Loucy (cell line): ENCODE measurements at regions not wholly inside any gene's neighbourhood (a gene's known extent, or its start where the extent isn't known, plus 50 kb on each side); places are given as distances from the start of the nearest gene placed in this dataset.

Experiments
- H2AFZ ChIP-seq: fragments of 200-600 bp; sonication (generic); 2 replicates; pipeline ENCODE4 v1.6.0; 2016; ENCODE audit warnings: antibody characterized with exemption, mild to moderate bottlenecking, low read length, moderate library complexity
- H3F3A ChIP-seq: fragments of 200-600 bp; 2 replicates; pipeline ENCODE4 v1.6.0; 2016; ENCODE audit warnings: antibody characterized with exemption, low read depth, mild to moderate bottlenecking
- H3K27me3 ChIP-seq: fragments of 200-600 bp; sonication (generic); 2 replicates; pipeline ENCODE4 v1.6.1; 2014; ENCODE audit warnings: low read length, mild to moderate bottlenecking; ENCODE audit not compliant: insufficient read depth, poor library complexity, severe bottlenecking
- H3K36me3 ChIP-seq: fragments of 200-600 bp; sonication (generic); 2 replicates; pipeline ENCODE4 v1.6.1; 2016; ENCODE audit warnings: low read length; ENCODE audit not compliant: insufficient read depth
- H3K4me1 ChIP-seq: fragments of 200-600 bp; sonication (generic); 2 replicates; pipeline ENCODE4 v1.5.1; 2014; ENCODE audit warnings: low read length, mild to moderate bottlenecking; ENCODE audit not compliant: insufficient read depth, poor library complexity, severe bottlenecking
- H3K4me2 ChIP-seq: fragments of 200-600 bp; sonication (generic); 2 replicates; pipeline ENCODE4 v1.6.0; 2014; ENCODE audit warnings: antibody characterized with exemption, low read length, low read depth, mild to moderate bottlenecking; ENCODE audit not compliant: poor library complexity, severe bottlenecking
- H3K4me3 ChIP-seq: fragments of 200-600 bp; sonication (generic); 2 replicates; pipeline ENCODE4 v1.5.1; 2014; ENCODE audit warnings: low read length, mild to moderate bottlenecking, mixed read lengths; ENCODE audit not compliant: poor library complexity, severe bottlenecking
- H3K79me2 ChIP-seq: fragments of 200-600 bp; sonication (generic); 2 replicates; pipeline ENCODE4 v1.6.1; 2014; ENCODE audit warnings: low read length; ENCODE audit not compliant: insufficient read depth
- H3K9ac ChIP-seq: fragments of 200-600 bp; sonication (generic); 2 replicates; pipeline ENCODE4 v1.6.0; 2014; ENCODE audit warnings: mild to moderate bottlenecking, low read depth, low read length, moderate library complexity; ENCODE audit not compliant: poor library complexity, severe bottlenecking
- H3K9me2 ChIP-seq: fragments of 200-600 bp; sonication (generic); replicated peaks from 2 replicates; pipeline ENCODE4 v1.6.1; 2016; ENCODE audit warnings: low read depth, low read length, mixed read lengths
- H3K9me3 ChIP-seq: fragments of 200-600 bp; sonication (generic); 2 replicates; pipeline ENCODE4 v1.6.1; 2014; ENCODE audit warnings: mild to moderate bottlenecking, antibody characterized with exemption, low read length, low read depth; ENCODE audit not compliant: insufficient read depth
- H4K20me1 ChIP-seq: fragments of 200-600 bp; sonication (generic); 2 replicates; pipeline ENCODE4 v1.6.0; 2014; ENCODE audit warnings: antibody characterized with exemption, low read length, mild to moderate bottlenecking; ENCODE audit not compliant: insufficient read depth, poor library complexity, severe bottlenecking
- CTCF ChIP-seq: fragments of 200-600 bp; sonication (generic); conservative IDR thresholded peaks from 2 replicates; pipeline ENCODE4 v1.5.1; 2014; ENCODE audit warnings: mild to moderate bottlenecking, antibody characterized with exemption, low read length
- EZH2phosphoT487 ChIP-seq: fragments of 200-600 bp; IDR thresholded peaks from 2 replicates; pipeline ENCODE4 v1.6.1; 2018; ENCODE audit warnings: antibody characterized with exemption, mild to moderate bottlenecking, moderate library complexity, borderline replicate concordance

GRCh38 chr7:361680-362401 lies 71.9 kb downstream of the FOXL3 start:
- no peak for TF ChIP-seq EZH2phosphoT487
- TF ChIP-seq CTCF = no peak
- H3K27me3 ChIP-seq = no peaks in the 10 kb centered on the region
- H3K9ac ChIP-seq = peak overlapping the region; percentile 80
- H4K20me1 ChIP-seq = no peaks in the 10 kb centered on the region
- H3K9me3 ChIP-seq = no peaks in the 10 kb centered on the region
- peaks cover 4% of the 10 kb centered on the region; the same call in 1 of the 2 replicates for H3F3A ChIP-seq
- H2AFZ ChIP-seq = peak overlapping the region; percentile 54; the same call in 1 of the 2 replicates
- no peaks in the 10 kb centered on the region for H3K79me2 ChIP-seq
- H3K4me2 ChIP-seq = peak overlapping the region; percentile 87
- H3K4me3 ChIP-seq = peak overlapping the region; percentile 72
- H3K36me3 ChIP-seq = no peaks in the 10 kb centered on the region
- H3K4me1 ChIP-seq = peaks cover 47% of the 10 kb centered on the region
- H3K9me2 ChIP-seq = no peaks in the 10 kb centered on the region

- Histone ChIP-seq H4K20me1 (no peaks in the 10 kb centered on the region), H3K4me1 (peaks cover 54% of the 10 kb centered on the region), H3K79me2 (no peaks in the 10 kb centered on the region), H3K9me3 (no peaks in the 10 kb centered on the region), H3K4me2 (peak overlapping the region; percentile 87), H3K27me3 (no peaks in the 10 kb centered on the region), H2AFZ (peak overlapping the region; percentile 54), H3K36me3 (no peaks in the 10 kb centered on the region), H3K4me3 (peak overlapping the region; percentile 72), H3F3A (peaks cover 4% of the 10 kb centered on the region; the same call in 1 of the 2 replicates), H3K9ac (peak overlapping the region; percentile 80), H3K9me2 (no peaks in the 10 kb centered on the region)
- TF ChIP-seq EZH2phosphoT487 (no peak), CTCF (peak; percentile 25; the same call in 1 of the 2 replicates)
Measured at GRCh38 chr7:362402-363096, 72.6 kb downstream of the FOXL3 start.

DNA sequence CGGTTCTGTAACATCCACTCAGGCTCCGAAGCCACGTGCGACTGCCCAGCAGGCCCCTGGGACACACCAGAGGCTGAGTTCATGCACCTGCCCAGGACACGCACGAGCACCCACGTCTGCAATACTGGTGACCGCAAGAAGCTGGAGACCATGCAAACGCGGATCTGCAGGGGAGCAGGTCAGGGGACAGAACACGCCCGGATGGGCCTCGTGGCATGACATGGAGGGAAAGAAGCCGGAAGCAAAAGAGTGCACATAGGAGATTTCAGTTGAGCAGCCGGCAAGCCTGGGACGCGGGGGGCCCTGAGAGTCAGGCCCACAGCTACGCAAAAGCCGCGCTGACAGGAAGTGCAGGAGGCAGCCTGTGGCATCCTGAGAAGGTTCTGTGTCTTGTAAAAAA lies 73.7 kb downstream of the FOXL3 start:
- no peak for TF ChIP-seq CTCF
- no peak for TF ChIP-seq EZH2phosphoT487
- Histone ChIP-seq H3K4me1 (peaks cover 54% of the 10 kb centered on the region), H3K27me3 (no peaks in the 10 kb centered on the region), H3K9me3 (no peaks in the 10 kb centered on the region), H3K79me2 (no peaks in the 10 kb centered on the region), H3K9me2 (no peaks in the 10 kb centered on the region), H2AFZ (no peak overlapping the region), H4K20me1 (no peaks in the 10 kb centered on the region), H3K36me3 (no peaks in the 10 kb centered on the region), H3K4me2 (peak overlapping the region; percentile 87), H3K9ac (peak overlapping the region; percentile 80), H3K4me3 (no peak overlapping the region), H3F3A (peaks cover 4% of the 10 kb centered on the region; the same call in 1 of the 2 replicates)
